Hematopoietic multipotent progenitor cell treated with erythropoietin and hydrocortisone succinate and interleukin-3 and kit ligand, for 15 days (in vitro differentiated cells): ENCODE measurements at regions not wholly inside any gene's neighbourhood (a gene's known extent, or its start where the extent isn't known, plus 50 kb on each side); places are given as distances from the start of the nearest gene placed in this dataset.
"Not testable (repeated sequence)": the region's sequence is repeated elsewhere in the genome, so short reads cannot be mapped to it uniquely, and the experiment has no call there.

Experiments
- DNase-seq: peaks from one replicate; pipeline ENCODE4 v3.0.0-alpha.2; 2015; ENCODE audit warnings: low spot score

GRCh38 chr1:208347191-208347590 lies 103.0 kb upstream of the PLXNA2 start:
- DNase-seq, result no peak

- no peak for DNase-seq
Measured at GRCh38 chr1:208349694-208350330, 105.6 kb upstream of the PLXNA2 start.

GRCh38 chr1:208350815-208351214 lies 106.6 kb upstream of the PLXNA2 start:
- no peak for DNase-seq

- no peak for DNase-seq
Measured at GRCh38 chr1:208351838-208352237, 107.7 kb upstream of the PLXNA2 start.

GRCh38 chr1:208353797-208354196 lies 109.6 kb upstream of the PLXNA2 start:
- DNase-seq, result not testable (repeated sequence)

- DNase-seq, result no peak
Measured at GRCh38 chr1:208357644-208358507, 113.7 kb upstream of the PLXNA2 start.

- DNase-seq, result no peak
Measured at GRCh38 chr1:208358651-208359050, 114.5 kb upstream of the PLXNA2 start.

GRCh38 chr1:208362011-208362410 lies 117.8 kb upstream of the PLXNA2 start:
- no peak for DNase-seq

GRCh38 chr1:208366559-208366958 lies 122.4 kb upstream of the PLXNA2 start:
- DNase-seq, result no peak

GRCh38 chr1:208369045-208369444 lies 124.9 kb upstream of the PLXNA2 start:
- no peak for DNase-seq

- DNase-seq, result no peak
Measured at GRCh38 chr1:208369658-208370057, 125.5 kb upstream of the PLXNA2 start.

- DNase-seq, result no peak
Measured at GRCh38 chr1:208374391-208374941, 130.3 kb upstream of the PLXNA2 start.

GRCh38 chr1:208381481-208381880 lies 137.3 kb upstream of the PLXNA2 start:
- DNase-seq, result no peak

- no peak for DNase-seq
Measured at GRCh38 chr1:208387908-208388811, 144.0 kb upstream of the PLXNA2 start.

GRCh38 chr1:208393416-208393815 lies 149.2 kb upstream of the PLXNA2 start:
- DNase-seq, result no peak

- DNase-seq, result no peak
Measured at GRCh38 chr1:208393826-208394225, 149.6 kb upstream of the PLXNA2 start.

GRCh38 chr1:208397286-208397685 lies 153.1 kb upstream of the PLXNA2 start:
- DNase-seq, result no peak

- DNase-seq, result no peak
Measured at GRCh38 chr1:208405014-208405413, 160.8 kb upstream of the PLXNA2 start.

GRCh38 chr1:208409176-208409575 lies 165.0 kb upstream of the PLXNA2 start:
- no peak for DNase-seq

GRCh38 chr1:208410409-208410808 lies 166.2 kb upstream of the PLXNA2 start:
- no peak for DNase-seq

GRCh38 chr1:208413006-208413405 lies 168.8 kb upstream of the PLXNA2 start:
- DNase-seq, result no peak

- DNase-seq, result no peak
Measured at GRCh38 chr1:208418667-208419066, 174.5 kb upstream of the PLXNA2 start.
